Stimulated activated CD4-positive, alpha-beta T cell treated with anti-CD3 and anti-CD28 coated beads, Interleukin-15, amount 100 ng/mL, for 48 hours (primary cell): ENCODE measurements at regions not wholly inside any gene's neighbourhood (a gene's known extent, or its start where the extent isn't known, plus 50 kb on each side); places are given as distances from the start of the nearest gene placed in this dataset.

Source experiments
- DNase-seq, 2 donors: peaks; one replicate each; pipeline ENCODE4 v3.0.0-alpha.2; 2020; ENCODE audit warnings: low read depth in 2 of 2

DNA sequence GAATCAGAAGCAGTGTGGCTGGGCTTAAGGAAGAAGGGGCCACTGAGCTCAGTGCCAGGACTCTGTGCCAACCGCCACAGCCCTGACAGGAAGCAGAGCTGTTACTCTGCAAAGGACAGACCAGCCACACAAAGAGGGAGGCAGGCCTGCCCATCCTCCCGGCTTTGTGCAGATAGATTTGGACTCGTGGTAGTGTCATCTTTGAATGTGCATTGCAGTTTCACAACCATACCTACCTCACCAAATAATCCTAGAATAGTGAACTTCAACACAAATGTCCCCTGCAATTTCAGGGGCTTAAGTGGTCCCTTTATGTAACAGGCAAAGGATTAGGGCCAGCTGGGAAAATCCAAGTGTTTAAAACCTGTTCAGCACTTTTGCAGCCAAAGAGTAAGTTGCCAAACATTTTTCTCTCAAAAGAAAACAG, 55.1 kb upstream of the CLDN10 start:
- DNase-seq = no peak

DNA sequence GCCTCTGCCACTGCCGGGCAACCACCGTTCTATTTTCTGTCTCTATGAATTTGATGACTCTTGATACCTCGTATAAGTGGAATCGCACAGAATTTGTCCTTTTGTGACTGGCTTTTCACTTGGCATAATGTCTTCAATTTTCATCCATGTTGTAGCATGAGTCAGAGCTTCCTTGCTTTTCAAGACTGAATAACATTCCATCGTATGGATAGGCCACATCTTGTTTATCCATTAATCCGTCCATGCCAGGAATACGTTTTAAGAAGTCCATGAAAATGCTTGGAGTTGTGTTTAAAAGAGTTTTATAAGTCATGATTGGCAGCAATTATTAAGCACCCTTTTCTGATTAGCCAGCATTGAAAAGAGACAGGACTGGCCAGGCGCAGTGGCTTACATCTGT, 53.6 kb upstream of the CLDN10 start:
- no peak for DNase-seq

DNA sequence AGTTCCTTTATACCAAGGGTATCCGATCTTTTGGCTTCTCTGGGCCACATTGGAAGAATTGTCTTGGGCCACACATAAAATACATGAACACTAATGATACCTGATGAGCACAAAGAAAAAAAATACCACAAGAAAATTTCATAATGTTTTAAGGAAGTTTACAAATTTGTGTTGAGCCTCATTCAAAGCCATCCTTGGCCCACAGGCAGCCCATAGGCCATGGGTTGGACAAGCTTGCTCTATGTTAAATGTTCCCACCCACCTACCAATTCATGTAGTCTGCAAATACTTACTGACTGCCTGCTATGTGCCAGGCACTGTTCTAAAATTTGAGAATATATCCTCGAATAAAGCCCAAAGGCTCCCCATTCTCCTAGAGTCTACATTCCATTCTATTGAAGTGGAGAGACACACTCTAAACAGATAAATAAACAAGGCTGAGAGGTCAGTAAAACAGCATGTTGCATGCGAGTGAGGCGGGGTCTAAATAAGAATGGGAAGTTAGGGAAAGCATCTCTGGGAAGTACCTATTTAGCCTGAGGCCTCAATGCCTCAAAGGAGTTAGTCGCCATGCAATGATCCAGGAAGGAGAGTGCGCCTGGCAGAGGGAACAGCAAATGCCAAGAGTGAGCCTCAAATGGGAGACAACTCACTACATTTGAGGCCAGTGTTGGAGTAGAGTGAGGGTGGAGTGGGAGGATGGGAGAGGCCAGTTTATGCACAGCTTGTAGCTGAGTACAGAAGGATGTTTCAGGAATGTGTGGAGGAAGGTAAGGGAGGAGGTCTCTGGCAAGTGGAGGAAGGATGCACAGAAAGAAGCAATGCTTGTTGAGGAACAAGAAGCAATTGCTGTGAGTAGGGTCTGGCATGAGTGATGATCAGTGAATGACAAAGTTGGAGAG, 52.5 kb upstream of the CLDN10 start:
- DNase-seq = no peak

DNA sequence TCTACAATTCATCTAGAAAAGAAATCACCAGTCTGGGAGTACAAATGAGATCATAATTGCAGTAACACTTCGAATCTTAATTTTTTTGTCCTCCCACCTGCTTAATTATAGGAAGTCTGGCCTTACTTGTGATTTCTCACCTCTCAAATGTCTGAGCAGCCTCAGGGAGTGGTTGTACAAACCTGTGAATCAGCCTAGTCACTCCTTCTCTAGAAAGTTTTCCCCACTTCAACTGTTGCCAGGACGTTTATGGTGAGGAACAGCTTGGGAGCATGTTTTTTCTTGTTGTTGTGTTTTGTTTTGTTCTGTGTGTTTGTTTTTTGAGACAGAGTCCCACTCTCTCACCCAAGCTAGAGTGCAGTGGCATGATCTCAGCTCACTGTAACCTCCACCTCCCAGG, 50.3 kb upstream of the CLDN10 start:
- no peak for DNase-seq
